HG03565 (cell line): ENCODE measurements at regions not wholly inside any gene's neighbourhood (a gene's known extent, or its start where the extent isn't known, plus 50 kb on each side); places are given as distances from the start of the nearest gene placed in this dataset.

Source experiments
- ATAC-seq: cut with Tn5 transposase; IDR thresholded peaks from one replicate; pipeline ENCODE4 v1.9.1; 2021; ENCODE audit warnings: mild to moderate bottlenecking, moderate library complexity; ENCODE audit not compliant: unreplicated experiment

- no peak for ATAC-seq
Measured at GRCh38 chr22:27358096-27358870, 443.3 kb downstream of the MN1 start.

DNA sequence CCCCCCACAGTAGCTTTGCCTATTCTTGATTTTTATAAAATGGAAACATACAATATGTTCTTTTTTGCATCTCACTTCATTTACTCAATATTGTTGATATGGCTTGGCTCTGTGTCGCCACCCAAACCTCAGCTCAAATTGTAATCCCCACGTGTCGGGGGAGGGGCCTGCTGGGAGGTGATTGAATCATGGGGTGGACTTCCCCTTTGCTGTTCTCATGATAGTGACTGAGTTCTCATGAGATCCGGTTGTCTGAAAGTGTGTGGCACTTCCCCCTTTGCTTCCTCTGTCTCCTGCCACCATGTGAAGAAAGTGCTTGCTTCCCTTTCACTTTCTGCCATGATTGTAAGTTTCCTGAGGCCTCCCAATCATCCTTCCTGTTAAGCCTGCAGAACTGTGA is 431.3 kb downstream of the MN1 start:
- no peak for ATAC-seq

GRCh38 chr22:27370987-27371386 is 430.6 kb downstream of the MN1 start:
- no peak for ATAC-seq

DNA sequence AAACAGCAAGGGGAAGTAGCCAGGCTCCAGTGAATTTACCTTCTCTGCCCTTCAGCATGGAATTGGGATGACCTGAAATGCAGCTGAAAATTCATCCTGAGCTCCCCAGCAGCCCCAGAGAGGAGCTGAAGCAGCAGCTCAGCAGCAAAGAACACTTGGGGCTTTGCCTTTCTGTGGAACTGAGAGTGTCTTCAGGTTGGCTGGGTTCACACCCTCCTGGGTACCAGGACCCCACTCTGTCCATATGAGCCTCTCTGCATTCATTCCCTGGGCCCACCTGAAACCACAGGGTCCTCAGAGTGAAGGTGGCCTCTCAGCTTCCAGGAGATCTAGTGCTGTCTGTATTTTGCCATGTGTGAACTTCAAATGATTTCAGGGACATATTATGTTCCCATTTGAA is 429.2 kb downstream of the MN1 start:
- no peak for ATAC-seq

DNA sequence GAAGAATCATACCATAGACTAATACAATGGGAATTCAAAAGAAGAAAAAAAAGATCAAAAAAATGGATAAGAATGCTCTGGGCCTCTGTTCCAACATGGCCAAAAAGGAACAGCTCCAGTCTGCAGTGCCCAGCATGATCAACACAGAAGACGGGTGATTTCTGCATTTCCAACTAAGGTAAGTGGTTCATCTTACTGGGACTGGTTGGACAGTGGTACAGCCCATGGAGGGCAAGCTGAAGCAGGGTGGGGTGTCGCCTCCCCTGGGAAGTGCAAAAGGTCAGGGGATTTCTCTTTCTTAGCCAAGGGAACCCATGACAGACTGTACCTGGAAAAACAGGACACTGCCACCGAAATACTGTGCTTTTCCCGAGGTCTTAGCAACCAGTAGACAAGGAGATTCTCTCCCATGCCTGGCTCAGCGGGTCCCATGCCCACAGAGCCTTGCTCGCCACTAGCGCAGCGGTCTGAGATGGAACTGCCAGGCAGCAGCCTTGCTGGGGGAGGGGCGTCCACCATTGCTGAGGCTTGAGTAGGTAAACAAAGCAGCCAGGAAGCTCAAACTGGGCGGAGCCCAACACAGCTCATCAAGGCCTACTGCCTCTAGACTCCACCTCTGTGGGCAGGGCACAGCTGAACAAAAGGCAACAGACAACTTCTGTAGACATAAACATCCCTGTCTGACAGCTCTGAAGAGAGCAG is 428.4 kb downstream of the MN1 start:
- no peak for ATAC-seq

DNA sequence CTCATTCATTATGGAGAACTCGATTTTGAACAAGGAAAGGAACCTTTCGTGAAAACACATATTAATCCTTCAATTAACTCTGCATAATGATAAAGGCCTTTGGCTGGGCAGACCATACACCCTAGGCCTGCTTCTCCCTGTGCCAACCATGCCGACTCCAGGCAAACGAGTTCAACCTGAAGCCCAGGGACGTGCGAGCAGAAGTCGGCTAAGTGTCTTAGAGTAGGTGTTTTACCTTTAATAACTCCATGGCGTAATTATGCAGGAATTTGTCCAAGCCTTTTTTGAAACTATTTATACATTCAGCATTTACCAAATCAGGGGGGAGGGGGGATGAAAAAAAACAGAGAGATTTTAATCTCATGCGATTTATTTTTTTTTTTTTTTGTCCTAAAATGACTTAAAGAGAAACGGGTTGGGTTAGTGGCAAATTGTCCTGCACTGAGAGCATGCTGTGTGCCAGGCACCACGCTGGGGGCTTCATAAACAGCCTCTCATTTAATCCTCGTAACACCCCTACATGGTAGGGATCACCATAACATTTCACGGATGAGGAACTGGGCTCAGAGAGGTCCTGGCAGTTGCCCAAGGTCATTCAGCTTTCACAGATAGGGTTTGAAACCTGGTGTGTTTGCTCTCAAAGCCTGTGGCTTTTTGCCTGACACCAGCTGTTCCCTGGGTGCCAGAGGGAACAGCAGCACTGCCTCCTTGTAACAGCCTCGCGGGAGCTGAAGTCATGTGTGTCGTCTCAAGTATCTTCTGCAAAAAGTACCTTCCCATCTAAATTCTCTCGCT is 423.9 kb downstream of the MN1 start:
- ATAC-seq, result no peak

DNA sequence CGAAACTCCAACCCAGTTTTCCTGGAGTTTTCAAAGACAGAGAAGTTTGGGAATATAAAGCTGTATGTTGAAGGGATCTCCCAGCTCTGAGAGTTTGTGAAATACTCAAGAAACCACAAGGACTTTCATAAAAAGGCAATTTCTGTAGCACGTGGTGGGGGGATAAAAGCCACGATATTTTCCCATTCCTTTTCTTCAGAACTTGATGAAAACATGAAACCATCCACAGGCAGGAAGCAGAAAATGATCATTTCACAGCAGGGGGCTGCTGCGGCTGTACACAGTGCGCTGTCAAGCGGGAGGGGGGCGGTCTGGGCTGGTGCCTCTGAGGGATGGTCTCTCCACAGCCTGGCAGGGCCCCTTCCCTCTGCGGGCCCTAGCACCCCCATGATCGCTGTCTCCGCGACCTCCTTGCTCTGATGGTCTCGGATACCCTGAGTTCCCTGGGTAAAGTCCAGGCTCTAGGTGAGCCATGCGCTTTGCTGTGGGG is 423.2 kb downstream of the MN1 start:
- ATAC-seq, result no peak

GRCh38 chr22:27378995-27379394 is 422.6 kb downstream of the MN1 start:
- no peak for ATAC-seq

DNA sequence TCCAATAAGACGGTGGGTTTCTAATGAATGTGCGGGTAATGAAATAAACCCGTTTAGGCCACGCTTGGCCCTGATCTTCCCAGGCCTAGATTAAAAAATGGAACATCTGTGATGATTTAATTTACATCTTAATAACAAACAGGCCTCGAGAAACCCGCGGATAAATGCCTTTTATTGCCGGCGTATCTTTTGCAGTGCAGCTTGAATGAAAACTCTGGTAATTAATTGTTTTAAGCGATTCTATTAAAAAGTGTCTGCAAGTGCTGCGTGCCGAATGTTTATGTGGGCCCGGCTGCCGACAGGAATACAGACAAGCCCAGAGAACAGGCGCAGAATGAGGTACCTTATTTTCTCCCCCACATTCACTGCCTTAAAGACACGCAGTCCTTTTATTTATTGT is 420.7 kb downstream of the MN1 start:
- ATAC-seq, result no peak

DNA sequence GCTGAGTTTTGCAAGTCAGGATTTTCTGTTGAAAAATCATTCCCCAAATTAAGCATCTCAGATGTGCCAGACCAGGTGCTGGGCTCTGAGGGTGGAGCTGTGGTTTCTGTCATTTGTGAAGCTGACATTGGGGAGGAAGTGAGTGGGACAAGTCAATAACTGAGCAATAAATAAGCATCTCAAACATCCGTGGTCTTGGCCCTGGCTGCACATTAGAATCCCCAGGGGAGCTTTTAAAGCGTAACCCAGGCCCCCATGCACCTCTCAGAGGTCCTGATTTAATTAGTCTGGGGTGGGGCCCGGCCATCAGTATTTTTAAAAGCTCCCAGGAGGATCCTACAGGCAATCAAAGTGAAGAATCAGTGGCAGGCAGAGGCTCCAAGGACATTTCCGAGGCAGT is 420.0 kb downstream of the MN1 start:
- no peak for ATAC-seq

DNA sequence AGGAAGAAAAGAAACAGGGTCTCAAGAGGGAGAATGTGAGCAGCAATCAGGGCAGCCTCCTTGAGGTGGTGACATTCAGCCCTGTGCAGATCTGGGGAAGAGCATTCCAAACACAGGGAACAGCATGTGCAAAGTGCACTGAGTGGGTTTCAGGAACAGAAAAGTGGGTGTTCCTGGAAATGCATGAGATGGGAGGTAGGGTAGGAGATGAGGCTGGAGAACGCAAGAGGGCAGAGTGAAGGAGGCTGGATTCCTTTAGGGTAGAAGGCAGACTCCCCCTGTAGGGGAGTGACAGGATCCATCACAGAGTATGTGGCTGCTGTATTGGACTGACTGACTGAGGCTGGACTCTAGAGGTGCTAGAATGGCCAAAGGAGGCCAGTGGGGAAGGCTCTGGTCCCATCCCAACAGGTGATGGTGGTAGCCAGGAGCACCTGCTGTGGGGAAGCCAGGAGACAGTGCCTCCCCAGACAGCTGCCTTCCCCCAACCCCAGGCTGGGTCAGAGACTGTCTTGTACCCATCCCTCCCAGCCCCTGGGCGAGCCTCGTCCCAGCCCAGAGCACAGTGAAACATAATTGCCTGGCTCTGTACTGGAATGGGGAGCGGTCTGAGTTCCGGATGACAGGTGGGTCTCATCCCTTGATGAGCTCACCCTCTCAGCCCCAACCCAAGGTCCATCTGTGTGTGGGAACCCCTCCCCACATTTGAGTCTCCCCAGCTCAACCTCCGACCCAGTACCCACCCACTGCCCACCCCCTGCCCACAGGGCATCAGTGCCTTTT is 419.4 kb downstream of the MN1 start:
- ATAC-seq, result no peak

DNA sequence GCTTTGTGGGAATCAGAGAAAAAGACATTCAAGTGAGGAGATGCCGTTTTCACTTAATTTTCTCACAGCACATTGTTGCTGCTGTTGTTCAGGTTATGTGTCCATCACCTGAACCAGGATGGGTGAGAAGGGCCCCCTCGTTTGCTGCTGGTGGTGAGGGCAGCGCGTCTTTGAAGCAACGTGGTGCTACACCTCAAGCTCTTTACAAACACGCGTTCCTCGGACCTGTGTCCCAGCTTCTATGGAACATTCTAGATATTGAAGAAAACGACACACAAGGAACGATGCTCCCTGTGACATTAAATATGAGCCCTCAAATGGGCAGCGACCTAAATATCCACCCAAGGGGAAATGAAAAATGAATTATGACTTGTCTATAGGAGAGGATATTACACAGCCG is 418.6 kb downstream of the MN1 start:
- ATAC-seq, result no peak

DNA sequence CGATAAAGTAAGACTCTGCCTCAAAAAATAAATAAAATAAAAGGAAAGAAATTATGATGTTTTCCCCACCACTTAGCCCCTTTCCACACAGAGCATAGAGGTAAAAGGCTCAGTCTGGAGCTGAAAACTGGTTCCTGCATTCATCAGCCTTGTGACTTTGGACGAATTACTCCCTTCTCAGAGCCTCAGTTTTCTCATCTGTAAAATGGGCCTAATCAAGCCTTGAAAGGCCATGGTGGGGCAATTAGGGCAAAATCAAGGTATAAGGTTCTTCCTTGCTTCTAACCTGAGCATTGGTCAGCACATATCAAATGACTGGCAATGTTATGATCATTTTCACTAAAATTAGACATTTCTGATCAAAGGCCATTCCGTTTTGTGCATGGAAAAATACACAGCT is 417.7 kb downstream of the MN1 start:
- ATAC-seq, result no peak

DNA sequence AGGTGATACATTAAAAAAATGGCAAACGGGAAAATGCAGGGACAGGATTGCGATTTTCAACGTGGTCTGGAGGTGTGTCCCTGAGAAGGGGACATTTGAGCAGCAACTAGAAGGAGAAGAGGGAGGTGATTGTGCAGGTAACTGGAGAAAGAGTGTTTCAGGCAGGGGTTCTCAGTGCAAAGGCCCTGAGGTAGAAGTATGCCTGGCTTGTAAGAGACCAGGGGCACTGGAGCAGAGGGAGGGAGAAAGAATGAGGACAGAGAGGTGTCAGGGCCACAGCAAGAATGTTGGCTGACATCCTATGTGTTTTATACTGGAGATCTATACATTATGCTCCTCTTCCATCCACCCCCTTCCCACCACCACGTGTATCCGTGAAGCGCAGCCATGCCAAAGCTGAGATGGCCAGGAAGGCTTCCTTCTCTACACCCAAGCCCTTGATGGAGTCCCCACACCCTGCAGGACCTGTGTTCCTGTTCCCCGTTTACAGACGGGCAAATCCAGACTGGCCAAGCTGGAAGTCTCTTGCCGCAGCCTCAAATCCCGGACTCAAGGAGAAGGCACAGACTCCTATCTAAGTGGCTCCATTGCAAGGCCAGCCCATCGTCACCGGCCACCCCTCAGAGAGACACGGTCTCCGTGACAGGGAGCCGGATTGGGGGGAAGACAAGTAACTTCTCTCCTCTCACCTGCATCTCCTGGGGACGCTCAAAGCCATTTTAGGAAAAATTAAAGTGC is 416.1 kb downstream of the MN1 start:
- no peak for ATAC-seq

DNA sequence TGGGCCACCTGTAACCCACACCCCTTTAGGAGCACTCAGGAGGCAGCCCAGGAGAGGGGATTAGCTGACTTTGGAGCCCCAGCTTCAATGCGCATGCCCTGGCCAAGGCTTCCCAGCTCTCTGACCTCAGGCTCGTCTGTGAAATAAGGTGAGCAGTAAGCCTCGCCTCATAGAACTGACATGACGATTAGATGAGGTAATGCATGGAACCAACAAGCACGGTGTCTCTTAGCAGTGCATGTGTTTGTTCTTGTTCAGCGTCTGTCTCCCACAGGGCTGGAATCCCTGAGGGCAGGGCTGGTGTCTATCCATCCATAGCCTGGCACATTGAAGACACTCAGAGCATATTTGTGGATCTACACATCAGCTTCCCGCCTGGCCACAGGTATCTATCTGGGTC is 415.4 kb downstream of the MN1 start:
- no peak for ATAC-seq

- ATAC-seq, result no peak
Measured at GRCh38 chr22:27387561-27387960, 414.0 kb downstream of the MN1 start.

GRCh38 chr22:27388090-27388600 is 413.4 kb downstream of the MN1 start:
- no peak for ATAC-seq

DNA sequence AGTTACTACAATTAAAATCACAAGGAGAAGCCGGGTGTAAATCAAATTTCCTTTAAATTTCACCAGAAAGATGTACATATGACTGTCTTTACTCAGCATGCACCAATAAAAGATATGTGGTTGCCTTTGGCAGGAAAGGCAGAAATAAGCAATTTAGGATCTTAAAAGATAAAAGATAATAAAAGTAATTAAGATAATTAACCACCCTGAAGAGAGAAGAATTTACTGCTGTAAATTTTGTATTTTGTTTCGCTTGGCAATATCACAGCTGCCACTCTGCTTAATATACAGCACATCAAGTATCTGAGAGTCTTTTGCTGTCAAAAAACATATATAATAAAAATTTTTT is 411.9 kb downstream of the MN1 start:
- no peak for ATAC-seq

DNA sequence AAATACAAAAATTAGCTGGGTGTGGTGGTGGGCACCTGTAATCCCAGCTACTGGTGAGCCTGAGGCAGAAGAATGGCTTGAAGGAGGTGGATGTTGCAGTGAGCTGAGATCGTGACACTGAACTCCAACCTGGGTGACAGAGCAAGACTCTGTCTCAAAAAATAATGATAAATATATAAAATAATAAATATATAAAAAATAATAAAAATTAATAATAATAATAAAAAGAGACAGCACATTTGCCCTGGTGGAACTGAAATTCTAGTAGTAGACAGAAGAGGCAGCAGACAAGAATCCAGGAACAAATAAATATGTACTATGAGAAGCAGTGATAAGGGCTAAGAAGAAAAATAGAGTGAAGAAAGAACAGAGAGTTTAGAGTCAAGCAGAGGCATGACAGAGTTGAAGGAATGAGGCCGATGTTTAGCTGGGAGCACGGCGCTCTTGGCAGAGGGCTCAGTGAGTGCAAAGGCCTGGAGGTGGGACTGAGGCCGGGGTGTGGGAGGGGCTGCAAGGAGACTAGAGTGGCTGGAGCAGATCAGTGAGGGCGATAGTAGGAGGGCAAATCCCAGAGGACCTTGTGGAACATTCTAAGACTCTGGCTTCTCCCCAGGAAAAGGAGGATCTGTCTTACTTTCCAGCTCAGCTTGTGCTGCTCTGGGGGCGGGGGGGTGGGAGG is 410.3 kb downstream of the MN1 start:
- no peak for ATAC-seq

GRCh38 chr22:27393371-27393770 is 408.2 kb downstream of the MN1 start:
- ATAC-seq, result no peak
